GM19395 (cell line): ENCODE measurements at regions not wholly inside any gene's neighbourhood (a gene's known extent, or its start where the extent isn't known, plus 50 kb on each side); places are given as distances from the start of the nearest gene placed in this dataset.

Experiments used
- ATAC-seq: cut with Tn5 transposase; IDR thresholded peaks from one replicate; pipeline ENCODE4 v1.9.1; 2021; ENCODE audit warnings: mild to moderate bottlenecking, moderate library complexity; ENCODE audit not compliant: unreplicated experiment

- no peak for ATAC-seq
Observed at GRCh38 chr14:46788994-46789393, 137.4 kb upstream of the RPL10L start.

GRCh38 chr14:46782281-46782680, 130.7 kb upstream of the RPL10L start:
- ATAC-seq, result no peak

- ATAC-seq, result peak; percentile 99
Observed at GRCh38 chr14:46769292-46769691, 117.7 kb upstream of the RPL10L start.

GRCh38 chr14:46747001-46747652, 95.5 kb upstream of the RPL10L start:
- ATAC-seq, result no peak

- no peak for ATAC-seq
Observed at GRCh38 chr14:46734286-46734685, 82.7 kb upstream of the RPL10L start.

GRCh38 chr14:46717211-46717610, 65.6 kb upstream of the RPL10L start:
- ATAC-seq, result no peak
